SU-DHL-6 (cell line): ENCODE measurements at regions not wholly inside any gene's neighbourhood (a gene's known extent, or its start where the extent isn't known, plus 50 kb on each side); places are given as distances from the start of the nearest gene placed in this dataset.

Source experiments
- H2AFZ ChIP-seq: fragments of 200-600 bp; sonication (generic); 2 replicates; pipeline ENCODE4 v1.6.1; 2014; ENCODE audit warnings: low read depth, mild to moderate bottlenecking, moderate library complexity, mixed read lengths, antibody characterized with exemption, low read length; ENCODE audit not compliant: severe bottlenecking
- H3F3A ChIP-seq: fragments of 200-600 bp; shearing (Covaris generic); 2 replicates; pipeline ENCODE4 v1.6.0; 2016; ENCODE audit warnings: antibody characterized with exemption, mild to moderate bottlenecking; ENCODE audit not compliant: insufficient read depth
- H3K27ac ChIP-seq: fragments of 200-600 bp; sonication (generic); 2 replicates; pipeline ENCODE4 v1.5.1; 2016; ENCODE audit warnings: low read depth, mild to moderate bottlenecking, low read length, moderate library complexity, mixed read lengths
- H3K27me3 ChIP-seq: fragments of 200-600 bp; sonication (generic), shearing (Covaris generic); 2 replicates; pipeline ENCODE4 v1.6.0; 2014; ENCODE audit warnings: mild to moderate bottlenecking, low read length
- H3K36me3 ChIP-seq: fragments of 200-600 bp; sonication (generic); 2 replicates; pipeline ENCODE4 v1.6.1; 2014; ENCODE audit warnings: mild to moderate bottlenecking, low read length, mixed read lengths
- H3K4me2 ChIP-seq: fragments of 300-600, 200-600 bp; shearing (Covaris generic), sonication (generic); 2 replicates; pipeline ENCODE4 v1.6.0; 2014; ENCODE audit warnings: low read length, low read depth, mild to moderate bottlenecking; ENCODE audit not compliant: poor library complexity, severe bottlenecking
- H3K4me3 ChIP-seq: fragments of 200-600 bp; sonication (generic); 2 replicates; pipeline ENCODE4 v1.5.1; 2014; ENCODE audit warnings: antibody characterized with exemption, low read length, mild to moderate bottlenecking, mixed read lengths; ENCODE audit not compliant: insufficient read depth, poor library complexity, severe bottlenecking
- H3K79me2 ChIP-seq: fragments of 200-600 bp; sonication (generic); 2 replicates; pipeline ENCODE4 v1.6.1; 2014; ENCODE audit warnings: mild to moderate bottlenecking, low read length, moderate library complexity; ENCODE audit not compliant: insufficient read depth
- H3K9ac ChIP-seq: fragments of 200-600 bp; sonication (generic); 2 replicates; pipeline ENCODE4 v1.7.0; 2014; ENCODE audit warnings: mild to moderate bottlenecking, low read length
- H3K9me2 ChIP-seq: fragments of 200-600 bp; sonication (generic); replicated peaks from 2 replicates; pipeline ENCODE4 v1.6.1; 2014; ENCODE audit warnings: low read length; ENCODE audit not compliant: insufficient read depth
- H3K9me3 ChIP-seq: fragments of 200-600 bp; sonication (generic); 2 replicates; pipeline ENCODE4 v1.6.1; 2014; ENCODE audit warnings: low read length, mixed read lengths; ENCODE audit not compliant: insufficient read depth
- H4K20me1 ChIP-seq: fragments of 200-600 bp; sonication (generic); 2 replicates; pipeline ENCODE4 v1.6.1; 2014; ENCODE audit warnings: low read depth, mild to moderate bottlenecking, antibody characterized with exemption, low read length, moderate library complexity, mixed read lengths
- CTCF ChIP-seq: fragments of 200-600 bp; sonication (generic); IDR thresholded peaks from one replicate; pipeline ENCODE4 v1.5.1; 2017; ENCODE audit warnings: antibody characterized with exemption, mild to moderate bottlenecking, low read length, moderate library complexity; ENCODE audit not compliant: insufficient read depth, poor library complexity, severe bottlenecking
- EZH2phosphoT487 ChIP-seq: fragments of 200-600 bp; sonication (generic), shearing (Covaris generic); conservative IDR thresholded peaks from 2 replicates; pipeline ENCODE4 v1.6.1; 2018; ENCODE audit warnings: mild to moderate bottlenecking, antibody characterized with exemption, low read length, moderate library complexity, mixed read lengths

GRCh38 chr7:25823571-25823970 lies 328.4 kb upstream of the NFE2L3 start:
- Histone ChIP-seq H3K9me3 (no peaks in the 10 kb centered on the region), H2AFZ (no peak overlapping the region), H3K79me2 (no peaks in the 10 kb centered on the region), H3F3A (no peaks in the 10 kb centered on the region), H3K4me2 (no peak overlapping the region), H3K27ac (no peak overlapping the region), H3K4me3 (no peak overlapping the region), H3K9me2 (no peaks in the 10 kb centered on the region), H3K27me3 (no peaks in the 10 kb centered on the region), H3K36me3 (no peaks in the 10 kb centered on the region), H4K20me1 (no peaks in the 10 kb centered on the region), H3K9ac (no peak overlapping the region)
- no peak for TF ChIP-seq EZH2phosphoT487
- TF ChIP-seq CTCF = no peak

- Histone ChIP-seq H3K79me2 (no peaks in the 10 kb centered on the region), H3F3A (no peaks in the 10 kb centered on the region), H3K27me3 (no peaks in the 10 kb centered on the region), H3K27ac (no peak overlapping the region), H3K4me3 (no peak overlapping the region), H3K4me2 (no peak overlapping the region), H3K9me3 (no peaks in the 10 kb centered on the region), H3K9me2 (no peaks in the 10 kb centered on the region), H3K36me3 (no peaks in the 10 kb centered on the region), H2AFZ (no peak overlapping the region), H4K20me1 (no peaks in the 10 kb centered on the region), H3K9ac (no peak overlapping the region)
- TF ChIP-seq CTCF (no peak), EZH2phosphoT487 (no peak)
Observed at GRCh38 chr7:25828468-25828867, 323.5 kb upstream of the NFE2L3 start.

- no peak overlapping the region for H3K9ac ChIP-seq
- no peak overlapping the region for H2AFZ ChIP-seq
- H3K4me2 ChIP-seq = no peak overlapping the region
- H3F3A ChIP-seq = no peaks in the 10 kb centered on the region
- H3K27me3 ChIP-seq = no peaks in the 10 kb centered on the region
- H3K79me2 ChIP-seq = no peaks in the 10 kb centered on the region
- H3K9me2 ChIP-seq = no peaks in the 10 kb centered on the region
- H3K27ac ChIP-seq = no peak overlapping the region
- no peaks in the 10 kb centered on the region for H3K9me3 ChIP-seq
- no peaks in the 10 kb centered on the region for H4K20me1 ChIP-seq
- no peaks in the 10 kb centered on the region for H3K36me3 ChIP-seq
- no peak overlapping the region for H3K4me3 ChIP-seq
- no peak for TF ChIP-seq CTCF
Observed at GRCh38 chr7:25829663-25830062, 322.3 kb upstream of the NFE2L3 start.

GRCh38 chr7:25830215-25830614 lies 321.8 kb upstream of the NFE2L3 start:
- Histone ChIP-seq H4K20me1 (no peaks in the 10 kb centered on the region), H2AFZ (no peak overlapping the region), H3K9me2 (no peaks in the 10 kb centered on the region), H3F3A (no peaks in the 10 kb centered on the region), H3K4me2 (no peak overlapping the region), H3K27ac (no peak overlapping the region), H3K27me3 (no peaks in the 10 kb centered on the region), H3K79me2 (no peaks in the 10 kb centered on the region), H3K4me3 (no peak overlapping the region), H3K36me3 (no peaks in the 10 kb centered on the region), H3K9ac (no peak overlapping the region), H3K9me3 (no peaks in the 10 kb centered on the region)
- TF ChIP-seq EZH2phosphoT487 (no peak), CTCF (no peak)
